ENCODE measurements at regions not wholly inside any gene's neighbourhood (a gene's known extent, or its start where the extent isn't known, plus 50 kb on each side); places are given as distances from the start of the nearest gene placed in this dataset.

DNA sequence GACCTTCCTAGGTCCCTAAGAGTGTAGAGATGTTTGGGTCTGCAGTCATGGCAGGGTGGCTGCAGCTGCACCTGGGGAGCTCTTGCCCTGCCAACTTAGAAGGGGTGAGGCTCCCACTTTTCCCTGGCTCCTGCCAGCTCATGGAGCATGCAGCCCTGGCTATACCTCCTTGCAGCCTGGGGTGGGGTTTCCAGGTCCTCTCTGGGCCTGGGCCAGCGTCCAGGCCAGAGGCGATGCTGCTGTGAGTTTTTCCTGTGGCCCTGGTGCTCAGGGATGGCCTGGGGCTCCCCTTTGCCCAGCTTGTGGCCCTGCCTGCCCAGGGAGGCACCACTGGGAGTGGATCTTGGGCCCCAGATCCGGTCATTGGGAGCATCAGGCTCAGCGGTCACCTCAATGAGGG lies 109.8 kb upstream of the FAM180A start:
- TF ChIP-seq, protein P1, sequence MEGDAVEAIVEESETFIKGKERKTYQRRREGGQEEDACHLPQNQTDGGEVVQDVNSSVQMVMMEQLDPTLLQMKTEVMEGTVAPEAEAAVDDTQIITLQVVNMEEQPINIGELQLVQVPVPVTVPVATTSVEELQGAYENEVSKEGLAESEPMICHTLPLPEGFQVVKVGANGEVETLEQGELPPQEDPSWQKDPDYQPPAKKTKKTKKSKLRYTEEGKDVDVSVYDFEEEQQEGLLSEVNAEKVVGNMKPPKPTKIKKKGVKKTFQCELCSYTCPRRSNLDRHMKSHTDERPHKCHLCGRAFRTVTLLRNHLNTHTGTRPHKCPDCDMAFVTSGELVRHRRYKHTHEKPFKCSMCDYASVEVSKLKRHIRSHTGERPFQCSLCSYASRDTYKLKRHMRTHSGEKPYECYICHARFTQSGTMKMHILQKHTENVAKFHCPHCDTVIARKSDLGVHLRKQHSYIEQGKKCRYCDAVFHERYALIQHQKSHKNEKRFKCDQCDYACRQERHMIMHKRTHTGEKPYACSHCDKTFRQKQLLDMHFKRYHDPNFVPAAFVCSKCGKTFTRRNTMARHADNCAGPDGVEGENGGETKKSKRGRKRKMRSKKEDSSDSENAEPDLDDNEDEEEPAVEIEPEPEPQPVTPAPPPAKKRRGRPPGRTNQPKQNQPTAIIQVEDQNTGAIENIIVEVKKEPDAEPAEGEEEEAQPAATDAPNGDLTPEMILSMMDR (conservative IDR thresholded peaks at IDR 0.05 in 1 of 2, IDR thresholded peaks at IDR 0.05 in 1 of 2; ENCODE audit: low read depth in 1 of 2, low read length in 2 of 2), result no peak
- no peak for TF ChIP-seq EZH2 (IDR thresholded peaks at IDR 0.05; ENCODE audit: low read length, missing control alignments)

Data from fibroblast of lung (primary cell).